Left ventricle myocardium inferior (tissue), 1 donor: ENCODE measurements at regions not wholly inside any gene's neighbourhood (a gene's known extent, or its start where the extent isn't known, plus 50 kb on each side); places are given as distances from the start of the nearest gene placed in this dataset.

Experiments used
- DNase-seq: peaks from one replicate; pipeline ENCODE4 v3.0.0-alpha.2; 2020
- H3K27ac ChIP-seq: fragments of 200-600 bp; replicated peaks from 2 replicates; pipeline ENCODE4 v1.8.0; 2021
- H3K27me3 ChIP-seq: fragments of 200-600 bp; 2 replicates; pipeline ENCODE4 v1.8.0; 2021; ENCODE audit warnings: low read depth
- H3K36me3 ChIP-seq: fragments of 200-600 bp; 2 replicates; pipeline ENCODE4 v1.8.0; 2021
- H3K4me1 ChIP-seq: fragments of 200-600 bp; 2 replicates; pipeline ENCODE4 v1.8.0; 2021
- H3K4me3 ChIP-seq: fragments of 200-600 bp; 2 replicates; pipeline ENCODE4 v1.8.0; 2021; ENCODE audit warnings: mild to moderate bottlenecking, moderate library complexity
- H3K9me3 ChIP-seq: fragments of 200-600 bp; replicated peaks from 2 replicates; pipeline ENCODE4 v1.8.0; 2021
- intact Hi-C: fragments of 100-400 bp; cut with micrococcal nuclease; formaldehyde crosslinking; loops from one replicate; pipeline ENCODE4 v1.11.0; 2022
- TF ChIP-seq, protein P1 (sequence below): fragments of 200-600 bp; IDR thresholded peaks from 2 replicates; pipeline ENCODE4 v1.8.0; 2021; ENCODE audit warnings: antibody characterized with exemption, mild to moderate bottlenecking, borderline replicate concordance
- donor health status: DM: no; HTN: yes; CAD: no; lungs with severe emphysema.

DNA sequence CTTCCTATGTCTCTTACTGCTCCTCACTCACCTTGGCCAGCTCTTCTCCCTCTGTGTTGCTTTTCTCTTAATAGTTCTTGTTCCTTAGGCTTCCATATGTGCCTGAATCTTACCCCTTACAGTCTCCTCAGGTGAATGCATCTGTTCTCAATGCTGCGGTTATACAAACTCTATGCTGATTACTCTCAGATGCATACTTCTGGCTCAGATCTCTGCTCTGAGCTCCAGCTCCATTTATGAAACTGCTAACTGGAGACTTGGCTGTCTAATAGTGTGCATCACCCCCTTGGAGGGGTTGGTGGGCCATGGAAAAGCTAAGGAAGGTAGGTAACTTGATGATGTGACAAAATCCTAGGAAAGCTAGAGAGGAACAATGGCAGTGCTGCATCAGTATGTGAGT lies 422.5 kb downstream of the TMEM135 start:
- DNase-seq = no peak
- Histone ChIP-seq H3K27me3 (no peaks in the 10 kb centered on the region), H3K27ac (no peak overlapping the region), H3K9me3 (no peaks in the 10 kb centered on the region), H3K36me3 (no peaks in the 10 kb centered on the region), H3K4me1 (no peaks in the 10 kb centered on the region), H3K4me3 (no peak overlapping the region)
- TF ChIP-seq, protein P1, sequence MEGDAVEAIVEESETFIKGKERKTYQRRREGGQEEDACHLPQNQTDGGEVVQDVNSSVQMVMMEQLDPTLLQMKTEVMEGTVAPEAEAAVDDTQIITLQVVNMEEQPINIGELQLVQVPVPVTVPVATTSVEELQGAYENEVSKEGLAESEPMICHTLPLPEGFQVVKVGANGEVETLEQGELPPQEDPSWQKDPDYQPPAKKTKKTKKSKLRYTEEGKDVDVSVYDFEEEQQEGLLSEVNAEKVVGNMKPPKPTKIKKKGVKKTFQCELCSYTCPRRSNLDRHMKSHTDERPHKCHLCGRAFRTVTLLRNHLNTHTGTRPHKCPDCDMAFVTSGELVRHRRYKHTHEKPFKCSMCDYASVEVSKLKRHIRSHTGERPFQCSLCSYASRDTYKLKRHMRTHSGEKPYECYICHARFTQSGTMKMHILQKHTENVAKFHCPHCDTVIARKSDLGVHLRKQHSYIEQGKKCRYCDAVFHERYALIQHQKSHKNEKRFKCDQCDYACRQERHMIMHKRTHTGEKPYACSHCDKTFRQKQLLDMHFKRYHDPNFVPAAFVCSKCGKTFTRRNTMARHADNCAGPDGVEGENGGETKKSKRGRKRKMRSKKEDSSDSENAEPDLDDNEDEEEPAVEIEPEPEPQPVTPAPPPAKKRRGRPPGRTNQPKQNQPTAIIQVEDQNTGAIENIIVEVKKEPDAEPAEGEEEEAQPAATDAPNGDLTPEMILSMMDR = no peak
- intact Hi-C loops = no loop called here

DNA sequence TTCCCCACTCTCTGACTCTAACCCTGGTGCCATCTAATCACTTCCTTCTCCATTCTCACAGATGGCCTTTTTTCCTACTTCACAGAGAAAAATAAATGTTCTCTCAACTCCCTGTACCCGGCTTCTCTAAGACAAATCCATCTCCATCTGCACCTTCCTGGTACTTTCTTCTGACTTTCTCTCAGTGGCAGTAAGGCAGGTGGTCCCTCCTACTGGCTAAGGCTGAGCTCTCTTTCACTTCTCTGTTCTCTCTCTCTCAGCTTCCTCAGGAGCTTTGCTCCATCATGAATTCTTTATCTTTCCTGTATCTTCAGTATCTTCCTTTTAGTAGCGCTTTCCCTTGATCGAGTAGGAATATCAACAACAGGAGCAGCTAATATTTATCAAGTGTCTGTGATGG lies 421.6 kb downstream of the TMEM135 start:
- no peak overlapping the region for H3K27ac ChIP-seq
- DNase-seq = no peak
- TF ChIP-seq, protein P1 = no peak
- H3K27me3 ChIP-seq = no peaks in the 10 kb centered on the region
- no peaks in the 10 kb centered on the region for H3K9me3 ChIP-seq
- no peaks in the 10 kb centered on the region for H3K36me3 ChIP-seq
- H3K4me1 ChIP-seq = no peaks in the 10 kb centered on the region
- intact Hi-C loops = no loop called here
- no peak overlapping the region for H3K4me3 ChIP-seq

DNA sequence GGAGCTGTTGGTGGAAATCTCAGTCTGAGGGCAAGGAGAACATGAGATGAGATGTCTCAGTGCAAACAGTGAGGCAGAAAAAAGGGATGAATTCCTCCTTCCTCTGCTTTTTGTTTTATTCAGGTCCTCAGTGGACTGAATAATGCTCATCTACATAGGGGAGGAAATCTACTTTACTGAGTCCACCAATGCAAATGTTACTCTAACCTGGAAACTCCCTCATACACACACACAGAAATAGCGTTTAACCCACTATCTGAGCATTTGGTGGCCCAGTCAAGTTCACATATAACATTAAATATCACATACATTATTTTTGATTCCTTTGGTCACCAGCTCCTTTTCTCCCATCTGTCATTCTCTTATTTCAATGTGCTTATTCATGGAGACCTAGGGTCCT lies 418.8 kb downstream of the TMEM135 start:
- Histone ChIP-seq H3K4me1 (no peaks in the 10 kb centered on the region), H3K27ac (no peak overlapping the region), H3K9me3 (no peaks in the 10 kb centered on the region), H3K27me3 (no peaks in the 10 kb centered on the region), H3K36me3 (no peaks in the 10 kb centered on the region), H3K4me3 (no peak overlapping the region)
- DNase-seq = no peak
- TF ChIP-seq, protein P1 = no peak
- intact Hi-C loops = no loop called here

DNA sequence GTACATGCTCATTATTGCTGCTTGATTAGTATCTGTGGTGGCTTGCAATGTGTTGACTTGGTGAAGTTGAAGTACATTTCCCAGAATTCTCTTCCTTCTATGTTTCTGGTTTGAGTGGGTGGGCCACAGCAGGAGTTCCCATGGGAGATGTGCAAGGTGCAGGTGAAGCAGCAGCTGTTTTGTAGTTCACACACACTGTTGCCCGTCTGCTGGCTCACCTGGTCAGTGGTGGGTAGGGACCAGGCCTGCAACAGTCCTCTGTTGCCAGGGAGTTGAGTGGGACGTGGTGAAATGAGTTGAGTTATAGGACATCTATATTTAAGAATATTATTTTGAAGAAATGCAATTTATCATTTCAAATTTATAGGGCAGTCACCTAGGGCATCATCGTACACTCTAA lies 417.4 kb downstream of the TMEM135 start:
- intact Hi-C loops = no loop called here
- no peak for DNase-seq
- no peaks in the 10 kb centered on the region for H3K27me3 ChIP-seq
- no peaks in the 10 kb centered on the region for H3K36me3 ChIP-seq
- TF ChIP-seq, protein P1 = no peak
- no peak overlapping the region for H3K27ac ChIP-seq
- H3K4me3 ChIP-seq = no peak overlapping the region
- H3K9me3 ChIP-seq = no peaks in the 10 kb centered on the region
- no peaks in the 10 kb centered on the region for H3K4me1 ChIP-seq

DNA sequence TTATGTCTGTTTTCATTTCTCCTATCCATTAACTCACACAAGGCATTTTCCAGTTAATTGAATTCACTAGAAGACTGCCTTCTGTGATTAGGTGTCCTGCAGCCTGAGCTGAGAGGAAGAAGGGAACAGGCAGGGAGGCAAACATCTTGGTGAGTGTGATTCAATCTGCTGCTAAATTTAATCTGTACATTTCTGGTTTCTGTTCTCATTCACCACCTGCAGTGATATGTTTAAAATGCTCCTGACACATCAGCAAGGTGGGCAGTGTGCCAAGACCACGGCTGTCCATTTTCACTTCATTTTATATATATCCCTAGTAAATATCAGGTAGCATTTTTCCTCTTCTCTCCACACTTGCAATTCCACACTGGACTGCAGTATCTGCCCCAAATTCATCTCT lies 416.5 kb downstream of the TMEM135 start:
- no peaks in the 10 kb centered on the region for H3K9me3 ChIP-seq
- no peak overlapping the region for H3K4me3 ChIP-seq
- no peak overlapping the region for H3K27ac ChIP-seq
- intact Hi-C loops = no loop called here
- TF ChIP-seq, protein P1 = no peak
- H3K36me3 ChIP-seq = no peaks in the 10 kb centered on the region
- no peak for DNase-seq
- no peaks in the 10 kb centered on the region for H3K27me3 ChIP-seq
- no peaks in the 10 kb centered on the region for H3K4me1 ChIP-seq
